ENCODE measurements at regions not wholly inside any gene's neighbourhood (a gene's known extent, or its start where the extent isn't known, plus 50 kb on each side); places are given as distances from the start of the nearest gene placed in this dataset.
A peak's percentile ranks its signal among the peaks of the same experiment; 100 is the strongest.
"Not testable (repeated sequence)": the region's sequence is repeated elsewhere in the genome, so short reads cannot be mapped to it uniquely, and the experiment has no call there.

- Histone ChIP-seq H3K27me3 (ENCODE audit: control insufficient read depth, insufficient read depth, low read length) (no peaks in the 10 kb centered on the region), H3K9me3 (ENCODE audit: control insufficient read depth in 2 of 3, insufficient read depth in 1 of 3, low read length in 3 of 3) (peaks cover 0 to 8% (median 0%) of the 10 kb centered on the region in 3 donors), H3K27ac (ENCODE audit: low read depth in 2 of 2, low read length in 2 of 2) (no peak overlapping the region), H3K4me3 (ENCODE audit: low read length in 3 of 3) (no peak overlapping the region), H3K9ac (ENCODE audit: low read length in 3 of 3) (no peak overlapping the region), H3K4me1 (ENCODE audit: control insufficient read depth in 2 of 3, insufficient read depth in 2 of 3, low read depth in 1 of 3, low read length in 3 of 3) (no peaks in the 10 kb centered on the region), H3K36me3 (ENCODE audit: control insufficient read depth in 2 of 3, insufficient read depth in 3 of 3, low read length in 3 of 3) (no peaks in the 10 kb centered on the region)
- FAIRE-seq (no peak), DNase-seq (no peak)
- intact Hi-C loops (cut with DNase I): no loop called here
- TF ChIP-seq CTCF (IDR thresholded peaks at IDR 0.05; ENCODE audit: borderline replicate concordance, extremely low read depth, insufficient read depth): no peak
Observed at GRCh38 chr3:6753536-6753935, 107.4 kb upstream of the GRM7 start.

GRCh38 chr3:6769532-6770396, 91.2 kb upstream of the GRM7 start:
- H3K36me3 ChIP-seq (ENCODE audit: control insufficient read depth in 2 of 3, insufficient read depth in 3 of 3, low read length in 3 of 3); H3K27ac ChIP-seq (ENCODE audit: low read depth in 2 of 2, low read length in 2 of 2); DNase-seq; H3K9me3 ChIP-seq (ENCODE audit: control insufficient read depth in 2 of 3, insufficient read depth in 1 of 3, low read length in 3 of 3); H3K4me3 ChIP-seq (ENCODE audit: low read length in 3 of 3); FAIRE-seq; intact Hi-C loops (cut with DNase I); H3K4me1 ChIP-seq (ENCODE audit: control insufficient read depth in 2 of 3, insufficient read depth in 2 of 3, low read depth in 1 of 3, low read length in 3 of 3); H3K9ac ChIP-seq (ENCODE audit: low read length in 3 of 3); H3K27me3 ChIP-seq (ENCODE audit: control insufficient read depth, insufficient read depth, low read length): not testable (repeated sequence)

GRCh38 chr3:6770397-6770690, 90.6 kb upstream of the GRM7 start:
- no peaks in the 10 kb centered on the region for H3K27me3 ChIP-seq (ENCODE audit: control insufficient read depth, insufficient read depth, low read length)
- no peaks in the 10 kb centered on the region for H3K9me3 ChIP-seq (ENCODE audit: control insufficient read depth in 2 of 3, insufficient read depth in 1 of 3, low read length in 3 of 3)
- no peak for TF ChIP-seq CTCF (IDR thresholded peaks at IDR 0.05; ENCODE audit: borderline replicate concordance, extremely low read depth, insufficient read depth)
- H3K4me1 ChIP-seq (ENCODE audit: control insufficient read depth in 2 of 3, insufficient read depth in 2 of 3, low read depth in 1 of 3, low read length in 3 of 3): no peaks in the 10 kb centered on the region
- H3K4me3 ChIP-seq (ENCODE audit: low read length in 3 of 3): no peak overlapping the region
- DNase-seq (peak in 1 of 5 donors; percentile 13), FAIRE-seq (no peak)
- no peaks in the 10 kb centered on the region for H3K36me3 ChIP-seq (ENCODE audit: control insufficient read depth in 2 of 3, insufficient read depth in 3 of 3, low read length in 3 of 3)
- H3K9ac ChIP-seq (ENCODE audit: low read length in 3 of 3): no peak overlapping the region
- intact Hi-C loops (cut with DNase I): no loop called here
- no peak overlapping the region for H3K27ac ChIP-seq (ENCODE audit: low read depth in 2 of 2, low read length in 2 of 2)

- DNase-seq: no peak
- no peak for FAIRE-seq
- no peaks in the 10 kb centered on the region for H3K9me3 ChIP-seq (ENCODE audit: control insufficient read depth in 2 of 3, insufficient read depth in 1 of 3, low read length in 3 of 3)
- H3K36me3 ChIP-seq (ENCODE audit: control insufficient read depth in 2 of 3, insufficient read depth in 3 of 3, low read length in 3 of 3): no peaks in the 10 kb centered on the region
- H3K4me3 ChIP-seq (ENCODE audit: low read length in 3 of 3): no peak overlapping the region
- no peaks in the 10 kb centered on the region for H3K4me1 ChIP-seq (ENCODE audit: control insufficient read depth in 2 of 3, insufficient read depth in 2 of 3, low read depth in 1 of 3, low read length in 3 of 3)
- H3K9ac ChIP-seq (ENCODE audit: low read length in 3 of 3): no peak overlapping the region
- TF ChIP-seq CTCF (IDR thresholded peaks at IDR 0.05; ENCODE audit: borderline replicate concordance, extremely low read depth, insufficient read depth): no peak
- intact Hi-C loops (cut with DNase I): no loop called here
- H3K27ac ChIP-seq (ENCODE audit: low read depth in 2 of 2, low read length in 2 of 2): no peak overlapping the region
- H3K27me3 ChIP-seq (ENCODE audit: control insufficient read depth, insufficient read depth, low read length): no peaks in the 10 kb centered on the region
Observed at GRCh38 chr3:6771171-6771570, 89.7 kb upstream of the GRM7 start.

Data from kidney (tissue), 13 donors.